ENCODE measurements at regions not wholly inside any gene's neighbourhood (a gene's known extent, or its start where the extent isn't known, plus 50 kb on each side); places are given as distances from the start of the nearest gene placed in this dataset.

GRCh38 chr10:118462401-118462800 is 120.3 kb upstream of the FAM204A start:
- H3K4me3 ChIP-seq (replicated peaks; ENCODE audit: low read depth, low read length) = no peak overlapping the region
- no peak for TF ChIP-seq CTCF (IDR thresholded peaks at IDR 0.05; ENCODE audit: low read length, missing control alignments)
- no peak for DNase-seq (ENCODE audit: low read depth)

DNA sequence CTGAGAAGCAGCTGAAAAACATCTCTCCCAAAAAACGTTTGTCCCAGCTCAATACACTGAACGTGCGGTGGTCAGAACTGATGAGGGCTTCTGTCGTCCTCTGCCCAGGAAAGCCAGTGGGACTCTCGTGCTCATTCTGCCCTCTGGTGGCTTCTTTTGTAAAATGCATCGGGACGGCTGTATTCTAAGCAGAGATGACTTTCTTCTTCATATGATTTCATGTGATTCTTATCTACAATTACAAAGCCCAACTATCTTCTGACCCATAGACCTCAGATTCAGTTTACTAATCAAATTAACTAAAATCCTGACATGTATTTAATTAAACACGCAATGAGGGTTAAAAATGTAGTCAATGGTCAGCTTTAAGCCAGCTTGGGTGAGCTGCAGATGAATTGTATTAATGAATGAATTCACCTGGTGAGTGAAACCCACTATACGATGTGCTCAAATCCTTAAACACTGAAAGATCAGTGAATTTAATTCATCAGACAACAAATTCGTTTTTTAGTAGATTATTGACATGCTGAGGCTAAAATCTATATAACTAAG is 117.6 kb upstream of the FAM204A start:
- no peak overlapping the region for H3K4me3 ChIP-seq (replicated peaks; ENCODE audit: low read depth, low read length)

GRCh38 chr10:118458957-118459641 is 117.0 kb upstream of the FAM204A start:
- H3K4me3 ChIP-seq (replicated peaks; ENCODE audit: low read depth, low read length) = no peak overlapping the region
- no peak for DNase-seq (ENCODE audit: low read depth)
- TF ChIP-seq CTCF (IDR thresholded peaks at IDR 0.05; ENCODE audit: low read length, missing control alignments) = no peak

More for the DNA sequence above, 117.6 kb upstream of the FAM204A start:
- peak; percentile 82 for TF ChIP-seq CTCF (IDR thresholded peaks at IDR 0.05; ENCODE audit: low read length, missing control alignments)
- peak; percentile 66 for DNase-seq (ENCODE audit: low read depth)

DNA sequence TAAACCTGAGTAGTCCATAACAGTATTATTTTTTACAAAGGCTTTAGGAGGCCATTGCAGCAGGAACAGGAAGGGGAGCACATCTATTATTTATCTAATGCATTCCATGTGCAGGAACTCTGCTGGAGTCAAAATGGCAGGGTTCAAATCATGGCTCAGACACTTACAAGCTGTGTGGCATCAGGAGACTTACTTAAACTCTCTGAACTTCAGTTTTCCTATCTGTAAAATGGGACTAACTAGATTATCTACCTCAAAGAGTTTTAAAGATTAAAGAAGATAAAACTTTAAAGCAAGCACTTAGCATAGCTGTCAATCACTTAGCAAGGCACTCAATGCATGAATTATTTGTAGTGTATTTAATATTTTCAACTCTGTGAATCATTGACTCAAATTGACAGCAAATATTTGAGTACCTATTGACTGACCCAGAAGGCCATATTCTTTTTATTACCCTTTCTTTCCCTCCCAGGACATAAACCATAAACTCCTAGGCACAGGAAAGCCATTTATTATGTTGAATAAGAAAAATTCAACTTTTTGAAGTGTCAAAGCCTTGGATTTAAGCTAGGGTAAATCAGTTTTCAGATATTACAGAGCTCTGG is 115.8 kb upstream of the FAM204A start:
- TF ChIP-seq CTCF (IDR thresholded peaks at IDR 0.05; ENCODE audit: low read length, missing control alignments) = no peak
- no peak overlapping the region for H3K4me3 ChIP-seq (replicated peaks; ENCODE audit: low read depth, low read length)
- no peak for DNase-seq (ENCODE audit: low read depth)

- DNase-seq (ENCODE audit: low read depth) = no peak
- no peak overlapping the region for H3K4me3 ChIP-seq (replicated peaks; ENCODE audit: low read depth, low read length)
- no peak for TF ChIP-seq CTCF (IDR thresholded peaks at IDR 0.05; ENCODE audit: low read length, missing control alignments)
Measured at GRCh38 chr10:118455181-118455695, 113.1 kb upstream of the FAM204A start.

DNA sequence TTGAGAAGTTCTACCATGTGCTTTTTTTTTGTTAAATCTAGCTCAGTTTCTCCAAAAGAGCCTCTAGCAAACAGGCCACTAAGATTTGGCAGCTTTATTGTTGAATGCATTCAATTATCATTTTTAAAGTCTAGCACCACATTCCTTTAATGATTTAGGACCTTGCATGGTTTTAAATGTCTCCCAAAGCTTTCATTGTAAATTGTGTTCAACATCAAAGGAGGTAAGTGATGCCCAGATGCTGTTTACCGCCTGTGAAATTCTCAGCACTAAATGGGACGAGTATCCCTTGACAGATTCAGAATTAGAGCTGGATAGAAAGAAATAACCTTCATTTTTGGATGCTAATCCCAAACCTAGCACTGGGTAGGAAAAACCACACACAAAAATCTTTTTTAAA is 112.1 kb upstream of the FAM204A start:
- no peak for DNase-seq (ENCODE audit: low read depth)
- no peak overlapping the region for H3K4me3 ChIP-seq (replicated peaks; ENCODE audit: low read depth, low read length)
- no peak for TF ChIP-seq CTCF (IDR thresholded peaks at IDR 0.05; ENCODE audit: low read length, missing control alignments)
